Stimulated activated memory B cell treated with anti-CD40 and anti-IgM and Interleukin-4, amounts not matched to agents 10 μg/mL and 1 μg/mL and 100 μg/mL, for 72 hours (primary cell): ENCODE measurements at regions not wholly inside any gene's neighbourhood (a gene's known extent, or its start where the extent isn't known, plus 50 kb on each side); places are given as distances from the start of the nearest gene placed in this dataset.

Source experiments
- ATAC-seq: fragments of 150-1000 bp; cut with Tn5 transposase; 2 replicates; pipeline ENCODE4 v1.10.0; 2021
- H3K27ac Mint-ChIP-seq: one replicate; pipeline ENCODE4 v1.8.0; 2022; ENCODE audit warnings: mild to moderate bottlenecking, mixed read lengths
- H3K27me3 Mint-ChIP-seq: one replicate; pipeline ENCODE4 v1.8.0; 2022; ENCODE audit warnings: mixed read lengths
- H3K36me3 Mint-ChIP-seq: one replicate; pipeline ENCODE4 v1.8.0; 2022; ENCODE audit warnings: mixed read lengths
- H3K4me1 Mint-ChIP-seq: one replicate; pipeline ENCODE4 v1.8.0; 2022; ENCODE audit warnings: mixed read lengths
- H3K4me3 Mint-ChIP-seq: one replicate; pipeline ENCODE4 v1.8.0; 2022; ENCODE audit warnings: mild to moderate bottlenecking, moderate library complexity, mixed read lengths
- H3K9me3 Mint-ChIP-seq: one replicate; pipeline ENCODE4 v1.8.0; 2022; ENCODE audit warnings: mixed read lengths

- ATAC-seq, result no peak
- Mint-ChIP-seq H3K4me1 (no peaks in the 10 kb centered on the region), H3K36me3 (no peaks in the 10 kb centered on the region), H3K27ac (no peak overlapping the region), H3K27me3 (no peaks in the 10 kb centered on the region), H3K4me3 (no peak overlapping the region), H3K9me3 (peaks cover 3% of the 10 kb centered on the region)
Observed at GRCh38 chr21:17050156-17050555, 462.7 kb upstream of the CXADR start.

GRCh38 chr21:17050646-17051045 is 462.2 kb upstream of the CXADR start:
- Mint-ChIP-seq H3K4me1 (no peaks in the 10 kb centered on the region), H3K27me3 (no peaks in the 10 kb centered on the region), H3K9me3 (peaks cover 3% of the 10 kb centered on the region), H3K36me3 (no peaks in the 10 kb centered on the region), H3K4me3 (no peak overlapping the region), H3K27ac (no peak overlapping the region)
- ATAC-seq, result no peak

DNA sequence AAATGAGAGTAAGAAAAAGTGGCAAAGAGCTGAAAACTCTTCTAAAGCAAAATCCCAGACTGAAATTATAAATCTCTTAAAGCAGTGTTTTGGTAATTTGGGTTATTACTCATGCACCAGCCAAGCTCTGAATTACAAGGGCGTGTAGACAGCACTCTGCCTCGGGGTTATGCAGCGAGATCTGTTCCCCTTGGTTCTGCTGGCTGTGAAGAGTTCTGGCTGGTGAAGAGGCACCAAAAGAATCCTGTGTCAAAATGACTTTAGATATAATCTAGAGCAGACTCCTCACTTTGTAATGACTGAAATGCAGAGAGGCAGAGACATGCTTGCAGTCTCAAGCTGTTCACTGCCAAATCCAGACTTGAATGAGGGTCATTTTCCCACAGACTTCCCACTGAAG is 461.8 kb upstream of the CXADR start:
- Mint-ChIP-seq H3K36me3 (no peaks in the 10 kb centered on the region), H3K27ac (no peak overlapping the region), H3K27me3 (no peaks in the 10 kb centered on the region), H3K9me3 (peaks cover 3% of the 10 kb centered on the region), H3K4me3 (no peak overlapping the region), H3K4me1 (no peaks in the 10 kb centered on the region)
- no peak for ATAC-seq

DNA sequence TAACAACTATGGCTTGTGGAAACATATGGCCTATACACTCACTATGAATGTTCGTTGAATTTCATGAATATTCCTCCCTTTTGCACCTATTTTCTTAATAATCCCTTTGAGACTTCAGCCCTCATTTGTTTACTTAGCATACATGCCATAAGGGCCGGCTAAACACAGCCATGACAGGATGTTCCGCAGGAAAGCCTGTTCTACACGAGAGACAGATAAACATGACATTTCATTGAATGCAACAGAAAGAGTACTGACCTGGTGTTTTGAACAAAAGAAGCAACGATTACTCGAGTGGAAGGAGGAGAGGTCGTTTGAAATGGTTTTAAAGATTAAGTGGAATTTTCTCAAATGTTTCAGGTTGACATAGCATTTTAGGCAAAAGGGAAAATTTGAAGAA is 459.5 kb upstream of the CXADR start:
- no peak for ATAC-seq
- Mint-ChIP-seq H3K4me3 (no peak overlapping the region), H3K36me3 (no peaks in the 10 kb centered on the region), H3K4me1 (no peaks in the 10 kb centered on the region), H3K27me3 (no peaks in the 10 kb centered on the region), H3K9me3 (peaks cover 3% of the 10 kb centered on the region), H3K27ac (no peak overlapping the region)

DNA sequence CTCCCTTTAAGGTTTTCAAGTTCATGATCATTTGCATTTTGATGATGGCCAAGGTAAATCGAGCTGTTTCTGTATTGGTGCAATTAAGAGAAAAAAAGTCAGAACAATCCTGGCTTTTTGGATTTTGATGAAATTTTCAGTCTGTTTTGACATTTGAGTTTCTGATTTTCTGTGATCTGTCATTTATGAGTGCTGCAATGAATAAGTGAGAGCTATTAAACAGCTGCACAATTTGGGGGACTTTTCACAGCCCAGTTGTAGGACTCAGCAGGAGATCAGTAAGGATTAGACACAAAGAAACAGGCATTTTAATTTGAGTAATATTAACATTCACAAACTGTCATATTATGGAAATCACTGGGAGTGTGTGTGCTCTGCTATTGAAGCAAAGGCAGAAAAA is 452.9 kb upstream of the CXADR start:
- ATAC-seq, result no peak
- H3K27me3 Mint-ChIP-seq, result no peaks in the 10 kb centered on the region
- no peaks in the 10 kb centered on the region for H3K4me1 Mint-ChIP-seq
- no peak overlapping the region for H3K4me3 Mint-ChIP-seq
- no peaks in the 10 kb centered on the region for H3K36me3 Mint-ChIP-seq
- H3K27ac Mint-ChIP-seq, result no peak overlapping the region
- H3K9me3 Mint-ChIP-seq, result peaks cover 3% of the 10 kb centered on the region

DNA sequence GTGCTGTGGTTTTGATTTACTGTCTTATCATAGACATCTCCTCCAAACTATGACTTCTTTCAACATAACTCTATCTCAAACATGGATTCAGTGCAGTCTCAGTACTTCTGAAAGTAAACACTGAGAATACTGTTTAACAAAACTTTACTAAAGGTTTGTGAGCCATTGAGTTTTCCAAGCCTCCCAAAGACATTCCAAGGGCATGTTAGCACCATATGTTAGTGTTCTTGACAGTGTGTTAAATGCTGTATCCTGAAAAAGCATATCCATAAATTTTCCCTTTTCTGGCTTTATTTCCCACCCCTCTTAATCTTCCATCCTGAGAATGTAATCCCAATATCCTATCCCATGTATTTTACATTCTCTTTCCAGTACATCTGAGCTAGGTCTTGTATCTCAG is 446.8 kb upstream of the CXADR start:
- peaks cover 3% of the 10 kb centered on the region for H3K9me3 Mint-ChIP-seq
- ATAC-seq, result no peak
- no peaks in the 10 kb centered on the region for H3K36me3 Mint-ChIP-seq
- H3K27me3 Mint-ChIP-seq, result no peaks in the 10 kb centered on the region
- no peaks in the 10 kb centered on the region for H3K4me1 Mint-ChIP-seq
- no peak overlapping the region for H3K4me3 Mint-ChIP-seq
- no peak overlapping the region for H3K27ac Mint-ChIP-seq

GRCh38 chr21:17071093-17071492 is 441.8 kb upstream of the CXADR start:
- Mint-ChIP-seq H3K4me3 (no peak overlapping the region), H3K36me3 (no peaks in the 10 kb centered on the region), H3K4me1 (no peaks in the 10 kb centered on the region), H3K27ac (no peak overlapping the region), H3K9me3 (peaks cover 5% of the 10 kb centered on the region), H3K27me3 (no peaks in the 10 kb centered on the region)
- no peak for ATAC-seq

GRCh38 chr21:17081193-17081592 is 431.6 kb upstream of the CXADR start:
- Mint-ChIP-seq H3K27ac (no peak overlapping the region), H3K4me1 (no peaks in the 10 kb centered on the region), H3K27me3 (no peaks in the 10 kb centered on the region), H3K4me3 (no peak overlapping the region), H3K9me3 (no peaks in the 10 kb centered on the region), H3K36me3 (no peaks in the 10 kb centered on the region)
- no peak for ATAC-seq

- H3K4me1 Mint-ChIP-seq, result no peaks in the 10 kb centered on the region
- H3K27me3 Mint-ChIP-seq, result no peaks in the 10 kb centered on the region
- H3K36me3 Mint-ChIP-seq, result no peaks in the 10 kb centered on the region
- no peak overlapping the region for H3K4me3 Mint-ChIP-seq
- peak; percentile 12 for ATAC-seq
- no peak overlapping the region for H3K27ac Mint-ChIP-seq
- H3K9me3 Mint-ChIP-seq, result no peaks in the 10 kb centered on the region
Observed at GRCh38 chr21:17082843-17083483, 429.9 kb upstream of the CXADR start.

DNA sequence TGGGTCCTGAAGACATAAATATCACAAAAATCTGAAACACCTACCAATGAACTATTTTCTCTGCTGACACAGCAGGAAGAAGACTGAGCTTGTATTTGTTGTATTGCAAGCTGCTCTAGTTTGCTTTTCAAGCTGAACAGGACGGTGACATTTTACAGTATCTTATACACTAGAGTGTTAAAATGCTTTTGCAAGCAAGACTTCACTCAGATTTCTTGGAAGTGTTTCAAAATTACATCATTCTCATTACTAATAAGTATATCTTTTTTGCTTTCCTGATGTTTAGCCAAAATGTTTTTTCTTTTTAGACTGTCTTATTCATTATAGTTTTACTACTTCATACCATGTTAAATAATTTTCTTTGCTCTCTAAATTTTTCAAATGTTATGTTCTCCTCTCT is 427.1 kb upstream of the CXADR start:
- Mint-ChIP-seq H3K27ac (no peak overlapping the region), H3K9me3 (peaks cover 2% of the 10 kb centered on the region), H3K4me3 (no peak overlapping the region), H3K4me1 (no peaks in the 10 kb centered on the region), H3K27me3 (no peaks in the 10 kb centered on the region), H3K36me3 (no peaks in the 10 kb centered on the region)
- no peak for ATAC-seq

GRCh38 chr21:17088500-17088899 is 424.3 kb upstream of the CXADR start:
- peaks cover 2% of the 10 kb centered on the region for H3K9me3 Mint-ChIP-seq
- no peak overlapping the region for H3K4me3 Mint-ChIP-seq
- ATAC-seq, result no peak
- no peak overlapping the region for H3K27ac Mint-ChIP-seq
- H3K4me1 Mint-ChIP-seq, result no peaks in the 10 kb centered on the region
- no peaks in the 10 kb centered on the region for H3K27me3 Mint-ChIP-seq
- H3K36me3 Mint-ChIP-seq, result no peaks in the 10 kb centered on the region

- Mint-ChIP-seq H3K27me3 (no peaks in the 10 kb centered on the region), H3K4me1 (no peaks in the 10 kb centered on the region), H3K9me3 (peaks cover 2% of the 10 kb centered on the region), H3K4me3 (no peak overlapping the region), H3K27ac (no peak overlapping the region), H3K36me3 (no peaks in the 10 kb centered on the region)
- no peak for ATAC-seq
Observed at GRCh38 chr21:17089091-17089491, 423.8 kb upstream of the CXADR start.

- Mint-ChIP-seq H3K4me3 (no peak overlapping the region), H3K9me3 (peaks cover 12% of the 10 kb centered on the region), H3K4me1 (no peaks in the 10 kb centered on the region), H3K27me3 (no peaks in the 10 kb centered on the region), H3K36me3 (no peaks in the 10 kb centered on the region), H3K27ac (no peak overlapping the region)
- no peak for ATAC-seq
Observed at GRCh38 chr21:17101696-17102095, 411.1 kb upstream of the CXADR start.

DNA sequence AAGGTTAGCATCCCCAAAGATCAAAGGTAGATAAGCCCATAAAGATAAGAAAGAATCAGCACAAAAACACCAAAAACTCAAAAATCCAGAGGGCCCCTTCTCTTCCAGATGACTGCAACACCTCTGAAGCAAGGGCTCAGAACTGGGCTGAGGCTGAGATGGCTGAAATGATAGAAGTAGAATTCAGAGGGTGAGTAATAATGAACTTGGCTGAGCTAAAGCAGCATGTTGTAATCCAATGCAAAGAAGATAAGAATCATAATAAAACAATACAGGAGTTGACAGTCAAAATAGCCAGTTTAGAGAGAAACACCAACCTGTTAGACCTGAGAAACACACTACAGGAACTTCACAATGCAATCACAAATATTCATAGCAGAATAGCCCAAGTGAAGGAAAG is 406.9 kb upstream of the CXADR start:
- H3K4me3 Mint-ChIP-seq, result no peak overlapping the region
- no peaks in the 10 kb centered on the region for H3K36me3 Mint-ChIP-seq
- no peak overlapping the region for H3K27ac Mint-ChIP-seq
- ATAC-seq, result no peak
- H3K4me1 Mint-ChIP-seq, result no peaks in the 10 kb centered on the region
- H3K27me3 Mint-ChIP-seq, result no peaks in the 10 kb centered on the region
- H3K9me3 Mint-ChIP-seq, result peaks cover 18% of the 10 kb centered on the region

DNA sequence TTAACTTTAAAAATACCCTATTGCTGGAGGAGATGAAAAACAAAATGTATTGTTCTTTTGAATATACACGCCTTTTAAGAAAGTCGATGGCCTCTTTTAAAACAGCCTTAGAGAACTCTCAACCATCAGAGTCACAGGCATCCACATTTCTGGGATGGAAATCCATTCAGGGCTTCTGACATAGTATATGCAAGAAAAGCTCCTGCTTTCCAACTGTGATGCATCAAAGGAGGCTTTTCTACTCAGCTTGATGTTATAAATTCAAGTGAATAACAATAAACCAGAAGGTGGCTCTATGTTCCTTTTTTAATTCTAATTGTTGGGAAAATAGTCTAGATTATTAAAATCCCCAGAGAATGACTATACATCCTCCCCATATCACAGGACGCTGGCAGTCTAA is 398.8 kb upstream of the CXADR start:
- ATAC-seq, result no peak
- Mint-ChIP-seq H3K27me3 (no peaks in the 10 kb centered on the region), H3K9me3 (peaks cover 17% of the 10 kb centered on the region), H3K4me1 (no peaks in the 10 kb centered on the region), H3K36me3 (no peaks in the 10 kb centered on the region), H3K4me3 (no peak overlapping the region), H3K27ac (no peak overlapping the region)

DNA sequence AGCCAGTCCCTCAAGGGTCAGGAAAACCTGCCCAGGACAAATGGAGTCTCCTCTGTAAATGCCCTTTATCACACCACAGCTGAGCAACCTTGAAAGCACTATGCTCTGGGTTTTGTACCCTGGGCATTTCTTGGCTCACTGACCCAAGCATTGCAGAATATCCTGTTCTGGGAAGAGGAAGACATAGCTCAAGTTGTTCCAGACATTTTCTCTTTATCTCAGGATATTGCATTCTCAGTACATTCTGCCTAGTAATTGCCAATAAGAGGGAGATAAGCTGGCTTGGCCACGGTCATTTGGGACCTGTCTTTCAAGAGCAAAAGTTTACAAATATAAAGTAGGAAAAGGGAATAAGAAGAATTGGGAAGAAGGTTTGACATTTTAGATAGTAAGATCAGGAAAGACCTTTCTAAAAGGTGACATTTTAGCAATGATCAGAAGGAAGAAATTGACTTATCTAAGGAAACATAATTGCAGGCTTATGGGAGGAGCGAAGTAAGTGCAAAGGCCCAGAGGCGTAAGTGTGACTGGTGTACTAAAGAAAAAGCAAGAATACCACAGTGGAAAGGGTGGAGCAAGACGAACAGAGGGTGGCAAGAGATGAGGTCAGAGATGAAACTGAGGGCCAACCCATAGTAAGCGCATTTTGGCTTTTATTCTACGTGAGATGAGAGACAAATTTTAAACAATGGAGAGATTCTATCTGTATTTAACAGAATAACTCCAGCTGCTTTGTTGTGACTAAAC is 394.0 kb upstream of the CXADR start:
- H3K4me1 Mint-ChIP-seq, result no peaks in the 10 kb centered on the region
- H3K27ac Mint-ChIP-seq, result no peak overlapping the region
- H3K4me3 Mint-ChIP-seq, result no peak overlapping the region
- H3K27me3 Mint-ChIP-seq, result no peaks in the 10 kb centered on the region
- no peaks in the 10 kb centered on the region for H3K36me3 Mint-ChIP-seq
- peaks cover 9% of the 10 kb centered on the region for H3K9me3 Mint-ChIP-seq
- no peak for ATAC-seq
